Stimulated activated CD4-positive, alpha-beta T cell treated with anti-CD3 and anti-CD28 coated beads, Interleukin-12 subunit alpha, Interleukin-12 subunit beta, amount 100 ng/mL, for 24 hours (primary cell): ENCODE measurements at regions not wholly inside any gene's neighbourhood (a gene's known extent, or its start where the extent isn't known, plus 50 kb on each side); places are given as distances from the start of the nearest gene placed in this dataset.
"Not testable (repeated sequence)": the region's sequence is repeated elsewhere in the genome, so short reads cannot be mapped to it uniquely, and the experiment has no call there.

Experiments used
- DNase-seq, 2 experiments: peaks; one replicate each; pipeline ENCODE4 v3.0.0-alpha.2; 2020; ENCODE audit warnings: low read depth in 2 of 2

DNA sequence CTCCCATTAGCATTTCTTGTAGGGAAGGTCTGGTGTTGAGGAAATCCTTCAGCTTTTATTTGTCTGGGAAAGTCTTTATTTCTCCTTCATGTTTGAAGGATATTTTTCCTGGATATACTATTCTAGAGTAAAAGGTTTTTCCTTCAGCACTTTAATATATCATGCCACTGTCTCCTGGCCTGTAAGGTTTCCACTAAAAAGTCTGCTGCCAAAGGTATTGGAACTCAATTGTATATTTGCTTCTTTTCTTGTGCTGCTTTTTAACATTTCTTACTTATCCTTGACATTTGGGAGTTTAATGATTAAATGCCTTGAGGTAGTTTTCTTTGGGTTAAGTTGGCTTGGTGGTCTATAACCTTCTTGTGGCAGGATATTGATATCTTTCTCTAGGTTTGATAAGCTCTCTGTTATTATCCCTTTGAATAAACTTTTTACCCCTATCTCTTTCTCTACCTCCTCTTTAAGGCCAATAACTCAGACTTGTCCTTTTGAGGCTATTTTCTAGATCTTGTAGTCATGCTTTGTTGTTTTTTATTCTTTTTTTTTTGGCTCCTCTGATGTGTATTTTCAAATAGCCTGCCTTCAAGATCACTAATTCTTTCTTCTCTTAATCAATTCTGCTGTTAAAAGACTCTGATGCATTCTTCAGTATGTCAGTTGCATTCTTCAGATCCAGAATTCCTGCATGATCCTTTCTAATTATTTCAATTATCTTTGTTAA, 225.0 kb upstream of the ZNF217 start:
- no peak for DNase-seq

GRCh38 chr20:53817513-53817912, 223.9 kb upstream of the ZNF217 start:
- not testable (repeated sequence) for DNase-seq

DNA sequence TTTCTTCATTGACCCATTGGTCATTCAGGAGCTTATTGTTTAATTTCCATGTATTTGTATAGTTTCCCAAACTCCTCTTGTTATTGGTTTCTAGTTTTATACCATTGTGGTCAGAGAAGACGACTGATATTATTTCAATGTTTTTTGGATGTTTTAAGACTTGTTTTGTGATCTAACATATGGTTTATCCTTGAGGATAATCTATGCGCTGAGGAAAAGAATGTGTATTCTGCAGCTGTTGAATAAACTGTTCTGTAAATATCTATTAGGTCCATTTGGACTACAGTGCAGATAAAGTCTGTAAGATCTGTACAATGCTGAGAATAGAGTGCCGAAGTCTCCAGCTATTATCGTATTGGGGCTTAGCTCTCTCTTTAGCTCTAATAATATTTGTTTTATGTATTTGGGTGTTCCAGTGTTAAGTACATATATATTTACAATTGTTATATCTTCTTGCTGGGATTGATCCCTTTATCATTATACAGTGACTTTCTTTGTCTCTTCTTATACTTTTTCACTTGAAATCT, 223.3 kb upstream of the ZNF217 start:
- no peak for DNase-seq

- DNase-seq = no peak
Measured at GRCh38 chr20:53815509-53815908, 221.9 kb upstream of the ZNF217 start.

DNA sequence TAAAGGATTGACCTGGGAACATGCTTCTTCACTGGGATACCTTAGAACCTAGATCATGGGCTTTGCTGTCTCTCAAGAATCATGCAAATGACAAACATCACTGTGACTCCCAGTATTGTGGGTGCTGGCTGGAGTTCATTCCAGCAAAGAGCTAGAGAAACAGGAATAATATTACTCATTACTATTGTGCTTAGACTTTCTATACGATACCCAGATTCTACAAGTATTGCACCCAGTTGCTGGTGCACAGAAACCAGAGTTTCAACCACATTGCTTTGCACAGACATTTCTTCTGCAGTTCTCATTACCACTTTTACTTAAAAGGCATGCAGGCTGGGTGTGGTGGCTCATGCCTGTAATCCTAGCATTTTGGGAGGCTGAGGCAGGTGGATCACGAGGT, 220.4 kb upstream of the ZNF217 start:
- DNase-seq = no peak

- DNase-seq = no peak
Measured at GRCh38 chr20:53813636-53814035, 220.0 kb upstream of the ZNF217 start.

- no peak for DNase-seq
Measured at GRCh38 chr20:53811577-53811976, 217.9 kb upstream of the ZNF217 start.

DNA sequence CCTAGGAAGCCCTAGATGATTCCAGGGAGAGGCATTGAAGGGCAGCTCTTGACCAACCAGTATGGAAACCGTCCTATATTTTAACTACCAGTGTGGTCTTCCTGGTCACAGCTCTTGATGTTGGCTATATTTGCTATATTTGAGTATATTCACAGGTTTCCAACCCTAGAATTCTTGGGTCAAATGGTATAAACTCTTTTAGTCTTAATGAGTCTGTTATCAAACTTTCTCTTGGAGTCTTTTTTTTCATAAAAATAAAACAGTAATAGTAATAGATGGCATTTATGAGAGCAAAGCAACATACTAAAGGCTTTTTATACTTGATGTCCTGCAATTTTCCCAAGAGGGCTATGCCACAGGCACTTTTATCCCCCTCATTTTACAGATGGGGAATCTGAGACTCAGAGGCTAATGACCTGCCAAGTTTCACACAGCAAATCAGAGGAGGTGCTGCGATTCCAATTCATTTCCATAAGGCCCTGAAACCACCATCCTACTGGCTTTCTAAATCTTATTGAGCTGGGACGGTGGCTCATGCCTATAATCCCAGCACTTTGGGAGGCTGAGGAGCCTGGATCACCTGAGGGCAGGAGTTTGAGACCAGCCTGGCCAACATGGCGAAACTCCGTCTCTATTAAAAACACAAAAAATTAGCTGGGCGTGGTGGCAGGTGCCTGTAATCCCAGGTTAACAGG, 217.2 kb upstream of the ZNF217 start:
- no peak for DNase-seq

GRCh38 chr20:53809728-53810365, 216.2 kb upstream of the ZNF217 start:
- DNase-seq = no peak

DNA sequence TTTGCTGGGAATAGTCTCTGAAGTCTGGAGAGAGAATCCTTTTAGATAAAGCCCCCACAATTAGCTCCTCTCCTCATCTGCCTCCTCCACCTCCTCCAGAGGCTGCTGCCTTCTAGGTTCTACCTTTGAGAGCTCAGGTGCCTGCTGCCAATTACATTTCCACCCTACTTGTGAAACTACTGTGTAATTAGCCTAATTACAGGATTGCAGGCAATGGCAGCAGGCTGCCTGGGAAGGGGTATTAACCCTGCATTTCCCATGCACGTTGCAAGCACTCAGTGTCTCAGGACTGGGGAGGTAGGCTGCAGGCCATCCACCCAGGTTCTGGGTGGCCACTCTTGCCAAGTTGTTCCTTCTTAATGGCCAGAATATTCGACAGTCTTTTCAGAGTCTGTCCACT, 215.6 kb upstream of the ZNF217 start:
- DNase-seq = no peak

- DNase-seq = no peak
Measured at GRCh38 chr20:53808733-53809132, 215.1 kb upstream of the ZNF217 start.

GRCh38 chr20:53808302-53808701, 214.7 kb upstream of the ZNF217 start:
- not testable (repeated sequence) for DNase-seq

DNA sequence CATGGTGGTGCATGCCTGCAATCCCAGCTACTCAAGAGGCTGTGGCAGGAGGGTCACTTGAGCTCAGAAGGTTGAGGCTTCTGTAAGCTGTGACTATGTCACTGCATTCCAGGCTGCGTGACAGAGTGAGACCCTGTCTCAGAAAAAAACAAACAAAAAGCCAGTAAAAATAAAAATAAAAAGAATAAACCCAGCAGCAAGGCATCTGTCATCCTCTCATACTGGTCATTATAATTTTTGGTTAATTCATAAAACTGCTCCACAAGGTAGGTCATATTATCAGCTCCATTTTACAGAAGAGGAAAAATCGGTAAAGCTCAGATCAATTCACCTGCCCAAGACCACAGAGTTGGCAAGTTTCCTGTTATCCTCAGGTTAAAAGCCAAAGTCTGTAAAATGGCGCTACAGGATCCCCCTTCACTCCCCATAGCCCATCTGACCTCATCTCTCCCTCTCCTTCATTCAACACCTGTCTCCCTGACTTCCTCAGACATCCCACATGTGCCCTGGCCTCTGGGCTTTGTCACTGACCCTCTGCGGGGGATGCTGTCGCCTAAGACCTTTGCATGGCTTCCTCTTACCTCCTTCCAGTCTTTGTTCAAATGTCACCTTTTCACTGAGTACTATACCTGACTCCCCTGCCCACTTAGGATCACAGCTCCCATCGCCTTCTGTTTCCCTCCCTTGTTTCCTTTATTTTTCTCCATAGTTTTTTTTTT, 213.2 kb upstream of the ZNF217 start:
- DNase-seq = no peak

DNA sequence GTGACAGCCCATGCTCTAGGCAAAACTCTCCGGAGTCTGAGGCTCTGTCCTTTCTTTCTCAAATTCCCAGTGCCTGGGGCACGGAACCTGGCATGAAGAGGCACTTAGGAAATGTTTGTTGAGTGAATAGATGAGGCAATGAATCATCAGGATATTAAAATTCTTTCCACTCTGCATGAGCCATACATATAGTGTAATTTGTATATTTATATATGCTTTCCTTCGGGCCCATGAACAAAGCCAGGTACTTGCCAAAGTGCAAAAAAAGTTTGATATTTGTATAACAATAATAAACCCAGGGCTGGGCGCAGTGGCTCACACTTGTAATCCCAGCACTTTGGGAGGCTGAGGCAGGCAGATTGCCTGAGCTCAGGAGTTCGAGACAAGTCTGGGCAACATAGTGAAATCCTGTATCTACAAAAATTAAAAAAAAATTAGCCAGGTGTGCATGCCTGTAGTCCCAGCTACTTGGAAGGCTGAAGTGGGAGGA, 212.3 kb upstream of the ZNF217 start:
- DNase-seq = no peak

DNA sequence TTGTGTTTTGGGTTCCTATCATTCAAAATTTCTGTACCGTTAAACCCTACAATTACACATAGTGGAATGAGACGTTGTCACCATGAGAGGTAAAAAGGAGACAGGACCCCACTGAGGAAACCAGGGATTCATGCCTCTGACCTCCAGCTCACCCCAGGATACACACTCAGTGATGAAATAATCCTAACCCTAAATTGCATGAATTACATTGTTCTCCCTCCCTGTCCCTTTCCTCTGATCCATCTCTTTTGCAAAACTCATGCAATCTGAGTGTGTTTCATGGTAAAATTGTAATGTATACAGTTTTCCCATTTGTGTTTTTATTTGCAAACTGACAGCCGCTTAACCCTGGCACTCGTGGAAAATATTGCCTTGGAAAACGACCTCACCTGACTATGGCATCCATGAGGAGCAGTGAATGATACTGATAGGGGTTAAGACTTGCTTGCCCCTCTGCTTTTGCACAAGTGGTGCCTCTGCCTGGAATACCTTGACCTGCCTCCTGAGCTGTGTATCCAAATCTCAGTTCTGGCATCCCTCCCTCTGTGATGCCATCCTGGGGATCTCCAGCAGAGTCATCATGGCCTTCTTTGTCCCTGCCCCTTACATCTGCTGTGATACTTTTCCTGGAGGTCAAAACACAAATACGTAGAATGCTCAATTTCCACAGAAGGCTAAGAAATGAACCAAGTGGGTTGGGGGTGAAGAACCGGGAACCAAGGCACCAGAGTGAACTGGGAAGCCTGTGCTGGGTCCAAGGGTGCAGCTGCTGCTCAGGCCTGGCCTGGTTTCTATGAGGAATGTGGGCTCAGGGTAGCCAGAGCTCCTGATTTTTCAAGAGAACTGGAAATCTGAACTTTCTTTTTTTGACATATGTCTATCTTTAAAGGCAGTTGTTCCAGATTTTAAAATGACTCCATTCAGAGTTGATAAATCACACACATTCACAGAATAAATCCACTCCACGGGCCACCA, 211.6 kb upstream of the ZNF217 start:
- DNase-seq = no peak

DNA sequence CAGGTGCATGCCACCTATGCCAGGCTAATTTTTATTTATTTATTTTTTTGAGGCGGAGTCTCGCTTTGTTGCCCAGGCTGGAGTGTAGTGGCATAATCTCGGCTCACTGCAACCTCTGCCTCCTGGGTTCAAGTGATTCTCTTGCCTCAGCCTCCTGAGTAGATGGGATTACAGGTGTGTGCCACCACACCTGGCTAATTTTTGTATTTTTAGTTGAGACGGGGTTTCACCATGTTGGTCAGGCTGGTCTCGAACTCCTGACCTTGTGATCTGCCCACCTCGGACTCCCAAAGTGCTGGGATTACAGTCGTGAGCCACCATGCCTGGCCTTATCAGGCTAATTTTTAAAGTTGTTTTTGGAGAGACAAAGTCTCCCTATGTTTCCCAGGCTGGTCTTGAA, 210.7 kb upstream of the ZNF217 start:
- not testable (repeated sequence) for DNase-seq

- no peak for DNase-seq
Measured at GRCh38 chr20:53803492-53804155, 210.0 kb upstream of the ZNF217 start.

DNA sequence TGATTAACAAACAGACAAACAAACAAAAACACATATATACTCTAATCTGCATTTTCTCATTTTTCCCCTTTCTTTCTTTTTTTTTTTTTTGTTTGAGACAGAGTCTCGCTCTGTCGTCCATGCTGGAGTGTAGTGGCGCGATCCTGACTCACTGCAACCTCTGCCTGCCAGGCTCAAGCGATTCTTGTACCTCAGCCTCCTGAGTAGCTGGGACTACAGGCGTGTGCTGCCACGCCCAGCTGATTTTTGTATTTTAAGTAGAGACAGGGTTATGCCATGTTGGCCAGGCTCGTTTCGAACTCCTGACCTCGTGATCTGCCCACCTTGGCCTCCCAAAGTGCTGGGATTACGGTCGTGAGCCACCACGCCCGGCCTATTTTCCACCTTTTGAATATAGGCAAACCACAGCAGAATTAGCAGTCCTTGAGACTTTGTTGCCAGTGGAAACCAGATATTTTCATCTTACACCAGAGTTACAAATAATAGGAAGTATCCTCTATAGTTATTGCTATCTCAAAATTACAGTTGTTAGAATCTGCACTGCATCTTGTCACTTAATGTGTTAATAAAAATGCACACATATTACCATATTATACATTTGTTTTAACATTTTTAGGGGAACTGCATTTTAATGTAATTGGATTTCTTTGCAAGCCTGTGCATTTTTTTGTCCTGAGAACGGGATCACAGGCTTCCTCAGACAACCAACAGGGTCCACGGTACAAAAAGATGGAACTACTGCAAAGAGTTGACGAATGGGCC, 208.2 kb upstream of the ZNF217 start:
- DNase-seq = no peak

DNA sequence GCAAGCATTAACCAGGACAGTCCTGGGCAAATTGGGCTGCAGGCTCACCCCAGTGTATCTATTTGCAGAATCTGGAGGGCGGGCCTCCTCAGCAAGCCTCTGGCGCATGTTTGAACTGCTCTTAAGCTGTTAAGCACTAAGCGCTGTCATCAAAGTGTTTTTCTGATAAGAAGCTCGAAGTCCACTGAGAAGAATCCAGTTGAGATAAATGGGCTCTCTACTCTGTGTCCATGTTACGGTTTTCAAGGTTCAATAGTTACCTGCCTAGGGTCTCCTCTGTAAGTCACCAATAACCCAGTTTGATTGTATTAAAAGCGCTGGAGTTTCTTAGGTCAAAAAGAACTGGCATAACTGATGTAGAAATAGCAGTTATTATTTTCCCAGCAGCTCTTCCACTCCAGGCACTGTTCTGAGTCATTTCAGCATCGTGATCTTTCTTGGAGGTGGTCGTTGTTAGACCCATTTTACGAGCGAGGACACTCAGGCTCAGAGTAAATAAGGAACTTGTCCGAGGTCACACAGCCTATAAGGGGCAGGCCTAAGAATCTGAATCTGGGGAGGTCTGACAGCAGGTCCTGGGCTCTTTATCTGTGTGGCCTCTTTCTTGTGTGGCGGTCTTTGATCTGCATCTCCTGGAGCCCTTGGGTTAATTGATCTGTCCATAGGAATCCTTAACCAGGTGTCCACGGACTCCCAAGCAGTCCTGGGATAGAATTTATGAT, 207.4 kb upstream of the ZNF217 start:
- DNase-seq = no peak
